Fibroblast of pulmonary artery (primary cell): ENCODE measurements at regions not wholly inside any gene's neighbourhood (a gene's known extent, or its start where the extent isn't known, plus 50 kb on each side); places are given as distances from the start of the nearest gene placed in this dataset.

Experiments used
- DNase-seq: peaks from one replicate; pipeline ENCODE4 v3.0.0-alpha.2; 2010; ENCODE audit warnings: low read depth
- H3K4me3 ChIP-seq: replicated peaks from 2 replicates; pipeline ENCODE4 v1.5.1; 2011; ENCODE audit warnings: low read depth, mild to moderate bottlenecking, control low read depth, low read length, moderate library complexity
- CTCF ChIP-seq: IDR thresholded peaks from 2 replicates; pipeline ENCODE4 v1.5.1; 2011; ENCODE audit warnings: mild to moderate bottlenecking, control low read depth, low read length, inconsistent platforms; ENCODE audit errors: missing control alignments

GRCh38 chr16:6574146-6574545 lies 758.5 kb upstream of the RBFOX1 start:
- H3K4me3 ChIP-seq, result no peak overlapping the region
- no peak for DNase-seq
- no peak for TF ChIP-seq CTCF

- TF ChIP-seq CTCF, result no peak
- H3K4me3 ChIP-seq, result no peak overlapping the region
- DNase-seq, result no peak
Measured at GRCh38 chr16:6573577-6573976, 759.1 kb upstream of the RBFOX1 start.

GRCh38 chr16:6571044-6571443 lies 761.6 kb upstream of the RBFOX1 start:
- no peak for DNase-seq
- no peak overlapping the region for H3K4me3 ChIP-seq
- TF ChIP-seq CTCF, result no peak

- H3K4me3 ChIP-seq, result no peak overlapping the region
- no peak for DNase-seq
- TF ChIP-seq CTCF, result no peak
Measured at GRCh38 chr16:6570530-6570929, 762.1 kb upstream of the RBFOX1 start.

GRCh38 chr16:6562986-6563385 lies 769.7 kb upstream of the RBFOX1 start:
- no peak overlapping the region for H3K4me3 ChIP-seq
- no peak for DNase-seq
- TF ChIP-seq CTCF, result no peak

- TF ChIP-seq CTCF, result no peak
- no peak for DNase-seq
- H3K4me3 ChIP-seq, result no peak overlapping the region
Measured at GRCh38 chr16:6560306-6561100, 772.1 kb upstream of the RBFOX1 start.

- no peak overlapping the region for H3K4me3 ChIP-seq
- DNase-seq, result no peak
- TF ChIP-seq CTCF, result no peak
Measured at GRCh38 chr16:6558661-6559060, 774.0 kb upstream of the RBFOX1 start.
